Sigmoid colon (tissue), 6 donors: ENCODE measurements at regions not wholly inside any gene's neighbourhood (a gene's known extent, or its start where the extent isn't known, plus 50 kb on each side); places are given as distances from the start of the nearest gene placed in this dataset.

ENCODE experiments used
- DNase-seq: peaks from one replicate; pipeline ENCODE4 v3.0.0-alpha.2; 2019
- H3K27ac ChIP-seq, 4 donors: fragments of 200-600 bp; sonication (generic); one replicate each; pipeline ENCODE4 v1.5.1; 2016 to 2019; ENCODE audit warnings: mild to moderate bottlenecking in 1 of 4
- H3K27me3 ChIP-seq, 3 donors: fragments of 200-600 bp; sonication (generic); one replicate each; pipeline ENCODE4 v1.5.1; 2019; ENCODE audit warnings: mild to moderate bottlenecking in 1 of 3
- H3K36me3 ChIP-seq, 4 donors: fragments of 200-600 bp; sonication (generic); one replicate each; pipeline ENCODE4 v1.5.1; 2016 to 2019
- H3K4me1 ChIP-seq, 4 donors: fragments of 200-600 bp; sonication (generic); one replicate each; pipeline ENCODE4 v1.5.1; 2017 to 2019
- H3K4me3 ChIP-seq, 4 donors: fragments of 200-600 bp; sonication (generic); one replicate each; pipeline ENCODE4 v1.5.1; 2017 to 2019; ENCODE audit warnings: mild to moderate bottlenecking in 2 of 4, moderate library complexity in 1 of 4
- H3K9me3 ChIP-seq, 4 donors: fragments of 200-600 bp in 3 of 4; sonication (generic) in 3 of 4; one replicate each; pipeline versions ENCODE4 v1.5.1 to v1.6.1; 2013 to 2019
- EP300 ChIP-seq, 4 donors: sonication (generic); formaldehyde crosslinking; IDR thresholded peaks; one replicate each; pipeline ENCODE4 v1.6.1; 2017; ENCODE audit warnings: antibody characterized with exemption in 4 of 4
- POLR2A ChIP-seq, 2 donors: fragments of 450-650 bp; IDR thresholded peaks; one replicate each; pipeline ENCODE4 v1.6.1; 2016; ENCODE audit warnings: antibody characterized with exemption in 2 of 2, mild to moderate bottlenecking in 2 of 2, moderate library complexity in 2 of 2
- POLR2AphosphoS5 ChIP-seq, 4 donors: sonication (generic); formaldehyde crosslinking; IDR thresholded peaks; one replicate each; pipeline ENCODE4 v1.6.1; 2017; ENCODE audit warnings: antibody characterized with exemption in 4 of 4
- WGBS, 2 donors: extraction: QIAGEN DNeasy Blood & Tissue Kit; methylation state at CpG; one replicate each; pipeline ENCODE4 v1.1.7; 2013; 5-methylcytosine and 5-hydroxymethylcytosine counted together
- intact Hi-C: fragments of 100-400 bp; cut with DNase I; formaldehyde crosslinking; loops from one replicate; pipeline ENCODE4 v1.15.1; 2023
- TF ChIP-seq, protein P1 (sequence below), 4 experiments: fragments of 450-650 bp in 3 of 4; fragments of 200-600 bp in 1 of 4; IDR thresholded peaks; one replicate each; pipeline ENCODE4 v1.5.1; 2016 to 2019; ENCODE audit warnings: antibody characterized with exemption in 4 of 4, mild to moderate bottlenecking in 3 of 4, moderate library complexity in 2 of 4
- donor health status: healthy with polysubstance abuse.
- donor health status: healthy.

DNA sequence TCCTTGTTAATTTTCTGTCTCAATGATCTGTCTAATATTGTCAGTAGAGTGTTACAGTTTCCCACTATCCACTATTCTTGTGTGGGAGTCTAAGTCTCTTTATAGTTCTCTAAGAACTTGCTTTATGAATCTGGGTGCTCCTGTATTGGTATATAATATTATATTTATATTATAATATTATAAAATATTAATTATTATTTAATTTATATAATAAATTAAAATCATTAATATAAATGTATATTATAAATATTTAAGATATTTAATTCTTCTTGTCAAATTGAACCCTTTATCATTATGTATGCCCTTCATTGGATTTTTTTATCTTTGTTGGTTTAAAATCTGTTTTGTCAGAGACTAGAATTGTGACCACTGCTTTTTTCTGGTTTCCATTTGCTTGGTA, 1950.2 kb upstream of the LRRTM1 start:
- DNase-seq, result no peak
- no peak overlapping the region for H3K27ac ChIP-seq
- intact Hi-C loops, result no loop called here
- peaks cover 0 to 4% (median 0%) of the 10 kb centered on the region in 4 donors for H3K9me3 ChIP-seq
- H3K27me3 ChIP-seq, result no peaks in the 10 kb centered on the region
- H3K4me1 ChIP-seq, result no peaks in the 10 kb centered on the region
- no peak overlapping the region for H3K4me3 ChIP-seq
- H3K36me3 ChIP-seq, result no peaks in the 10 kb centered on the region
- TF ChIP-seq, protein P1, sequence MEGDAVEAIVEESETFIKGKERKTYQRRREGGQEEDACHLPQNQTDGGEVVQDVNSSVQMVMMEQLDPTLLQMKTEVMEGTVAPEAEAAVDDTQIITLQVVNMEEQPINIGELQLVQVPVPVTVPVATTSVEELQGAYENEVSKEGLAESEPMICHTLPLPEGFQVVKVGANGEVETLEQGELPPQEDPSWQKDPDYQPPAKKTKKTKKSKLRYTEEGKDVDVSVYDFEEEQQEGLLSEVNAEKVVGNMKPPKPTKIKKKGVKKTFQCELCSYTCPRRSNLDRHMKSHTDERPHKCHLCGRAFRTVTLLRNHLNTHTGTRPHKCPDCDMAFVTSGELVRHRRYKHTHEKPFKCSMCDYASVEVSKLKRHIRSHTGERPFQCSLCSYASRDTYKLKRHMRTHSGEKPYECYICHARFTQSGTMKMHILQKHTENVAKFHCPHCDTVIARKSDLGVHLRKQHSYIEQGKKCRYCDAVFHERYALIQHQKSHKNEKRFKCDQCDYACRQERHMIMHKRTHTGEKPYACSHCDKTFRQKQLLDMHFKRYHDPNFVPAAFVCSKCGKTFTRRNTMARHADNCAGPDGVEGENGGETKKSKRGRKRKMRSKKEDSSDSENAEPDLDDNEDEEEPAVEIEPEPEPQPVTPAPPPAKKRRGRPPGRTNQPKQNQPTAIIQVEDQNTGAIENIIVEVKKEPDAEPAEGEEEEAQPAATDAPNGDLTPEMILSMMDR (IDR thresholded peaks at IDR 0.05), result no peak
- TF ChIP-seq EP300 (IDR thresholded peaks at IDR 0.05), result no peak
- no peak for TF ChIP-seq POLR2A (IDR thresholded peaks at IDR 0.05)
- no peak for TF ChIP-seq POLR2AphosphoS5 (IDR thresholded peaks at IDR 0.05)

DNA sequence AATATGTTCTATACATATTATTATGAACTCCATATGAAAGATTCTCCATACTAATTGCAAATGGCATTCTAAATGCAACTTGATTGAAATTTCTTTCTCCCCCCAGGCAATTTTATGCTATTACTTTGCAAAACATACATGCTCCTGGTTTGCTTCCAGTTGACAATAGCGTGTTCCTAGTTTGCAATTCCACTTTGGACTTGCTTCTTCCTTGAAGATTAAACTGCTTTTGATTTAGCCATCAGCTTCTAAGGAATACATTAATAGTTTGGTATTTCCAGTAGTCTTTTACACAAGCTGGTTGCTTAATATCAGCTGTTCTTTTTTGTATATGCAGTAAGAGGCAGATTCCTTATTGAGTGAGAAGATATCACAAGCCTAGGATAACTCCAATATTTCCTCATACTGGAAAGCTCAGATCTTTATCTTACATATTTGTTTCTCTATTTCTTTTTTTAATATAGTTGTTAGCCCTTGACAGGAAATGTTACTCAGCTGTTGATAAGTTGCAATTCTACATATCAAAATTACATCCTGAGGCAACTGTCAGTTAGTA, 1941.7 kb upstream of the LRRTM1 start:
- Histone ChIP-seq H3K27me3 (no peaks in the 10 kb centered on the region), H3K4me1 (no peaks in the 10 kb centered on the region), H3K9me3 (no peaks in the 10 kb centered on the region), H3K4me3 (no peak overlapping the region), H3K36me3 (no peaks in the 10 kb centered on the region), H3K27ac (no peak overlapping the region)
- DNase-seq, result no peak
- intact Hi-C loops, result no loop called here
- WGBS, 2 donors, result 84 to 87% methylated on average over 1 of the region's 1 CpG
- TF ChIP-seq EP300 (IDR thresholded peaks at IDR 0.05) (no peak), POLR2AphosphoS5 (IDR thresholded peaks at IDR 0.05) (no peak), POLR2A (IDR thresholded peaks at IDR 0.05) (no peak)
- TF ChIP-seq, protein P1 (IDR thresholded peaks at IDR 0.05), result no peak

DNA sequence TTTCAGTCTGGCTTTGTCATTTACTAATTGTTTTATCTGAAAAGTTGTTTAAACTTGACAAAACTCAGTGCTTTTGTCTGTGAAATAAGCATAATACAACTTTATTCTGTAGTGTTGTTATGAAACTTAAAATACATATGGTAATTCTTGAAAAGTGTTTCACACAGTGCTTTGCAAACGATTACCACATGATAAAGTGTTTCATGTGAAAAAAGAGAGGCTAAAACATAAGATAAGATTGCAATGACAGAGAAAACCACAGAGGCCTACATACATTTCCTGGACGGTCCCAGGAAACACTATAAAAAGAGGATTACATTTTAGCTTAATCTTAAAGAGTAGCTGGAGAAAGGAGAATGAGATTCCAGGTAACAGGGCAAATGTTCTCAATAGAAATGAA, 1934.6 kb upstream of the LRRTM1 start:
- Histone ChIP-seq H3K4me1 (no peaks in the 10 kb centered on the region), H3K27ac (no peak overlapping the region), H3K9me3 (no peaks in the 10 kb centered on the region), H3K27me3 (no peaks in the 10 kb centered on the region), H3K36me3 (no peaks in the 10 kb centered on the region), H3K4me3 (no peak overlapping the region)
- WGBS, 2 donors, result 31 to 52% methylated on average over 2 of the region's 2 CpGs
- intact Hi-C loops, result no loop called here
- TF ChIP-seq POLR2AphosphoS5 (IDR thresholded peaks at IDR 0.05), result no peak
- no peak for TF ChIP-seq EP300 (IDR thresholded peaks at IDR 0.05)
- TF ChIP-seq, protein P1 (IDR thresholded peaks at IDR 0.05), result no peak
- no peak for TF ChIP-seq POLR2A (IDR thresholded peaks at IDR 0.05)
- no peak for DNase-seq

DNA sequence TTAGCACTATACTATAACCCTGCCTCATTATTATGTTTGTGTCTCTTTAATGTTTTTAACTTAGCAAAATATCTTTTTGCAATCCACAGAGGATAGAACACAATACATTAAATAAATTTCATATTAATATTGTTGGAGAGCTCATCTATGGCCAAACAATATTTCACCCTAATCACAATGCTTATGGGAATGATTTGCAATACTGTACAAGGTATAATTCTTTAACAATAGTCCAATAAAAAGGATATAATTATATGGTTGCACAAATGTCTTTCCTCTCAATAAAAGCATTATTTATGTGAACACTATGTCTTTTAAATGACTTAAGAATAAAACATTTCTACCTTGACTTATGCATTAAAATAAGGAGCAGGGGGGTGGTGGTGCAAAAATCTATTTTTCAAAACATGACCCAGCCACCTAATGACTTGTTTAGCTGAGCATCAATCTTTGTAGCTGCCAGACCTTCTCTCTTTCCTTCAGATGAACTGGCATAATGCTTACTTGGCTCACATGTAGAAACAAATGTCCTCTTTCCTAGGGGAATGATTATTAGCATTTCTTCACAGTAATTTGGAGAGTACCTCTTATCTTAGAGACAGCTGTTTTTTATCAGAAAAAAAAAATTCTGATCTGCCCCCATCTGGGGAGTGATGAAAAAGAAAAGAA, 1933.6 kb upstream of the LRRTM1 start:
- Histone ChIP-seq H3K36me3 (no peaks in the 10 kb centered on the region), H3K27me3 (no peaks in the 10 kb centered on the region), H3K4me3 (no peak overlapping the region), H3K27ac (no peak overlapping the region), H3K9me3 (no peaks in the 10 kb centered on the region), H3K4me1 (no peaks in the 10 kb centered on the region)
- intact Hi-C loops, result no loop called here
- no peak for DNase-seq
- TF ChIP-seq EP300 (IDR thresholded peaks at IDR 0.05), result no peak
- no peak for TF ChIP-seq POLR2A (IDR thresholded peaks at IDR 0.05)
- TF ChIP-seq POLR2AphosphoS5 (IDR thresholded peaks at IDR 0.05), result no peak
- TF ChIP-seq, protein P1 (IDR thresholded peaks at IDR 0.05), result no peak
